ENCODE measurements at regions not wholly inside any gene's neighbourhood (a gene's known extent, or its start where the extent isn't known, plus 50 kb on each side); places are given as distances from the start of the nearest gene placed in this dataset.

GRCh38 chr12:127178463-127178862, 1088.5 kb upstream of the TMEM132C start:
- Mint-ChIP-seq H3K27ac (no peak overlapping the region), H3K27me3 (ENCODE audit: low read depth) (no peaks in the 10 kb centered on the region), H3K4me1 (no peaks in the 10 kb centered on the region), H3K36me3 (no peaks in the 10 kb centered on the region), H3K9me3 (peaks cover 39% of the 10 kb centered on the region), H3K4me3 (no peak overlapping the region)
- DNase-seq (ENCODE audit: low spot score in 2 of 2, unreplicated experiment in 2 of 2) = no peak
- TF ChIP-seq CTCF (IDR thresholded peaks at IDR 0.05; ENCODE audit: unreplicated experiment) = no peak

GRCh38 chr12:127179176-127179575, 1087.8 kb upstream of the TMEM132C start:
- DNase-seq (ENCODE audit: low spot score in 2 of 2, unreplicated experiment in 2 of 2) = no peak
- Mint-ChIP-seq H3K4me3 (no peak overlapping the region), H3K4me1 (no peaks in the 10 kb centered on the region), H3K9me3 (peaks cover 35% of the 10 kb centered on the region), H3K36me3 (no peaks in the 10 kb centered on the region), H3K27me3 (ENCODE audit: low read depth) (no peaks in the 10 kb centered on the region), H3K27ac (no peak overlapping the region)
- TF ChIP-seq CTCF (IDR thresholded peaks at IDR 0.05; ENCODE audit: unreplicated experiment) = no peak

GRCh38 chr12:127182018-127182417, 1085.0 kb upstream of the TMEM132C start:
- no peak overlapping the region for H3K4me3 Mint-ChIP-seq
- peaks cover 24% of the 10 kb centered on the region for H3K9me3 Mint-ChIP-seq
- TF ChIP-seq CTCF (IDR thresholded peaks at IDR 0.05; ENCODE audit: unreplicated experiment) = no peak
- no peak overlapping the region for H3K27ac Mint-ChIP-seq
- H3K36me3 Mint-ChIP-seq = no peaks in the 10 kb centered on the region
- H3K27me3 Mint-ChIP-seq (ENCODE audit: low read depth) = no peaks in the 10 kb centered on the region
- no peaks in the 10 kb centered on the region for H3K4me1 Mint-ChIP-seq
- DNase-seq (ENCODE audit: low spot score in 2 of 2, unreplicated experiment in 2 of 2) = no peak

GRCh38 chr12:127189992-127190391, 1077.0 kb upstream of the TMEM132C start:
- H3K27me3 Mint-ChIP-seq (ENCODE audit: low read depth) = no peaks in the 10 kb centered on the region
- H3K9me3 Mint-ChIP-seq = no peaks in the 10 kb centered on the region
- DNase-seq (ENCODE audit: low spot score in 2 of 2, unreplicated experiment in 2 of 2) = no peak
- no peaks in the 10 kb centered on the region for H3K36me3 Mint-ChIP-seq
- no peak for TF ChIP-seq CTCF (IDR thresholded peaks at IDR 0.05; ENCODE audit: unreplicated experiment)
- no peak overlapping the region for H3K27ac Mint-ChIP-seq
- H3K4me1 Mint-ChIP-seq = no peaks in the 10 kb centered on the region
- H3K4me3 Mint-ChIP-seq = no peak overlapping the region

- DNase-seq (ENCODE audit: low spot score in 2 of 2, unreplicated experiment in 2 of 2) = no peak
- Mint-ChIP-seq H3K9me3 (no peaks in the 10 kb centered on the region), H3K4me3 (no peak overlapping the region), H3K4me1 (no peaks in the 10 kb centered on the region), H3K27ac (no peak overlapping the region), H3K36me3 (no peaks in the 10 kb centered on the region), H3K27me3 (ENCODE audit: low read depth) (no peaks in the 10 kb centered on the region)
- no peak for TF ChIP-seq CTCF (IDR thresholded peaks at IDR 0.05; ENCODE audit: unreplicated experiment)
Measured at GRCh38 chr12:127191129-127191528, 1075.8 kb upstream of the TMEM132C start.

- no peaks in the 10 kb centered on the region for H3K4me1 Mint-ChIP-seq
- TF ChIP-seq CTCF (IDR thresholded peaks at IDR 0.05; ENCODE audit: unreplicated experiment) = no peak
- H3K36me3 Mint-ChIP-seq = no peaks in the 10 kb centered on the region
- H3K9me3 Mint-ChIP-seq = no peaks in the 10 kb centered on the region
- H3K4me3 Mint-ChIP-seq = no peak overlapping the region
- no peak for DNase-seq (ENCODE audit: low spot score in 2 of 2, unreplicated experiment in 2 of 2)
- H3K27ac Mint-ChIP-seq = no peak overlapping the region
- peaks cover 2% of the 10 kb centered on the region for H3K27me3 Mint-ChIP-seq (ENCODE audit: low read depth)
Measured at GRCh38 chr12:127192391-127192790, 1074.6 kb upstream of the TMEM132C start.

All from mesothelial cell of epicardium (in vitro differentiated cells).